Adrenal gland (tissue), 5 donors: ENCODE measurements at regions not wholly inside any gene's neighbourhood (a gene's known extent, or its start where the extent isn't known, plus 50 kb on each side); places are given as distances from the start of the nearest gene placed in this dataset.

ENCODE experiments used
- CTCF ChIP-seq, 6 experiments: fragments of 450-650 bp in 4 of 6; fragments of 200-600 bp in 2 of 6; sonication (generic) in 1 of 6; IDR thresholded peaks; 1 replicate in 5 of 6; 2 replicates in 1 of 6; pipeline versions ENCODE4 v1.5.1 to v1.8.0; 2016 to 2021; ENCODE audit warnings: antibody characterized with exemption in 6 of 6, mild to moderate bottlenecking in 2 of 6, moderate library complexity in 1 of 6
- POLR2A ChIP-seq, 2 donors: fragments of 450-650 bp; IDR thresholded peaks; one replicate each; pipeline ENCODE4 v1.6.1; 2017; ENCODE audit warnings: antibody characterized with exemption in 2 of 2, mild to moderate bottlenecking in 2 of 2, moderate library complexity in 1 of 2
- donor health status: DM: no; HTN: no; CAD: no.

GRCh38 chr15:69624816-69625215 is 172.2 kb downstream of the RPLP1 start:
- TF ChIP-seq CTCF (IDR thresholded peaks at IDR 0.05) (no peak), POLR2A (IDR thresholded peaks at IDR 0.05) (no peak)
